ENCODE measurements at regions not wholly inside any gene's neighbourhood (a gene's known extent, or its start where the extent isn't known, plus 50 kb on each side); places are given as distances from the start of the nearest gene placed in this dataset.
A peak's percentile ranks its signal among the peaks of the same experiment; 100 is the strongest.

GRCh38 chr11:128022761-128023160 is 564.6 kb downstream of the ETS1 start:
- POLR2A ChIA-PET = no interaction called here
- TF ChIP-seq EP300 (IDR thresholded peaks at IDR 0.05) (no peak), EHF (CRISPR knock-in tag; IDR thresholded peaks at IDR 0.05) (no peak), ZSCAN20 (CRISPR knock-in tag; IDR thresholded peaks at IDR 0.05) (no peak), RCOR1 (IDR thresholded peaks at IDR 0.05; ENCODE audit: low read depth, low read length) (no peak), HES2 (IDR thresholded peaks at IDR 0.05) (no peak), TFCP2L1 (CRISPR knock-in tag; IDR thresholded peaks at IDR 0.05) (no peak), NPAS2 (CRISPR knock-in tag; IDR thresholded peaks at IDR 0.05; ENCODE audit: borderline replicate concordance) (no peak), HOXB5 (CRISPR knock-in tag; IDR thresholded peaks at IDR 0.05) (no peak), TP53 (CRISPR knock-in tag; IDR thresholded peaks at IDR 0.05) (no peak), RAD21 (conservative IDR thresholded peaks at IDR 0.05 in 1 of 2, IDR thresholded peaks at IDR 0.05 in 1 of 2) (no peak), ZNF302 (CRISPR knock-in tag; IDR thresholded peaks at IDR 0.05) (no peak), USF2 (IDR thresholded peaks at IDR 0.05) (no peak), POLR2AphosphoS2 (conservative IDR thresholded peaks at IDR 0.05; ENCODE audit: low read length) (no peak), HOXA7 (CRISPR knock-in tag; IDR thresholded peaks at IDR 0.05) (no peak)
- FAIRE-seq = no peak

GRCh38 chr11:128022007-128022368 is 565.4 kb downstream of the ETS1 start:
- ATAC-seq (no peak), DNase-seq (ENCODE audit: low read depth in 1 of 2, low spot score in 1 of 2) (no peak), FAIRE-seq (no peak)
- no peak for TF ChIP-seq PHF8 (IDR thresholded peaks at IDR 0.05; ENCODE audit: borderline replicate concordance, low read depth)
- H3K4me1 ChIP-seq = peaks cover 4% of the 10 kb centered on the region; the same call in 1 of the 3 replicates
- no peaks in the 10 kb centered on the region for H3K9me3 ChIP-seq
- H3K4me3 ChIP-seq = no peak overlapping the region
- H3K27ac ChIP-seq = no peak overlapping the region
- ChIA-PET POLR2A (no interaction called here), CTCF (interaction anchor here (0.7 kb wide), 1 partner anchor 9 kb away, joined by 3 read pairs; no protein-coding TSS in a partner anchor)
- 0% methylated on average over 3 of the region's 3 CpGs for WGBS (ENCODE audit: missing lambda C conversion rate)
- no peak overlapping the region for H3K4me2 ChIP-seq

More at GRCh38 chr11:128022761-128023160, 564.6 kb downstream of the ETS1 start:
- DNase-seq (ENCODE audit: low read depth in 1 of 2, low spot score in 1 of 2) = no peak
- CTCF ChIA-PET = no interaction called here
- H3K4me1 ChIP-seq = peaks cover 6% of the 10 kb centered on the region; the same call in 1 of the 3 replicates
- no peak for ATAC-seq
- no peak overlapping the region for H3K4me2 ChIP-seq
- H3K4me3 ChIP-seq = no peak overlapping the region
- no peaks in the 10 kb centered on the region for H3K9me3 ChIP-seq
- no peak overlapping the region for H3K27ac ChIP-seq

GRCh38 chr11:128021349-128022006 is 565.9 kb downstream of the ETS1 start:
- no peak for DNase-seq (ENCODE audit: low read depth in 1 of 2, low spot score in 1 of 2)
- Histone ChIP-seq H3K4me1 (peaks cover 3% of the 10 kb centered on the region; the same call in 1 of the 3 replicates), H3K9me3 (no peaks in the 10 kb centered on the region), H3K4me2 (no peak overlapping the region), H3K4me3 (no peak overlapping the region), H3K27ac (no peak overlapping the region)
- ChIA-PET CTCF (interaction anchor here (0.7 to 1.6 kb wide), 3 partner anchors 8 to 178 kb away, joined by 3 to 5 read pairs (median 4); no protein-coding TSS in a partner anchor), POLR2A (no interaction called here)
- FAIRE-seq = no peak
- ATAC-seq = no peak
- 0 out of 3 replicates have a peak, but pooled peaks have one; percentile 6 for TF ChIP-seq CTCF (IDR thresholded peaks at IDR 0.05)
- no peak for TF ChIP-seq FOSL2 (IDR thresholded peaks at IDR 0.05)
- no peak for TF ChIP-seq FOSL2 (CRISPR knock-in tag; IDR thresholded peaks at IDR 0.05)
- WGBS (ENCODE audit: missing lambda C conversion rate) = 29% methylated on average over 5 of the region's 5 CpGs
